Neural cell (in vitro differentiated cells): ENCODE measurements at regions not wholly inside any gene's neighbourhood (a gene's known extent, or its start where the extent isn't known, plus 50 kb on each side); places are given as distances from the start of the nearest gene placed in this dataset.

Experiments
- H2AFZ ChIP-seq: fragments of 200-600, 300-800 bp; sonication (generic), shearing (Covaris generic); 2 replicates; pipeline ENCODE4 v1.6.0; 2014; ENCODE audit warnings: low read depth, mild to moderate bottlenecking, antibody characterized with exemption, low read length, moderate library complexity
- H3F3A ChIP-seq: fragments of 200-600 bp; shearing (Covaris generic); 2 replicates; pipeline ENCODE4 v1.6.1; 2016; ENCODE audit warnings: mild to moderate bottlenecking, moderate library complexity, mixed read lengths, antibody characterized with exemption, low read length; ENCODE audit not compliant: insufficient read depth, poor library complexity, severe bottlenecking
- H3K27ac ChIP-seq: fragments of 200-600, 300-800 bp; sonication (generic), shearing (Covaris generic); 2 replicates; pipeline ENCODE4 v1.5.1; 2014; ENCODE audit warnings: mild to moderate bottlenecking, low read length, moderate library complexity
- H3K27me3 ChIP-seq: fragments of 300-800, 200-600 bp; sonication (generic), shearing (Covaris generic); 2 replicates; pipeline ENCODE4 v1.6.0; 2014; ENCODE audit warnings: mild to moderate bottlenecking, low read depth, low read length, moderate library complexity; ENCODE audit not compliant: insufficient read depth
- H3K36me3 ChIP-seq: fragments of 300-800, 200-600 bp; sonication (generic), shearing (Covaris generic); 2 replicates; pipeline ENCODE4 v1.5.1; 2014; ENCODE audit warnings: mild to moderate bottlenecking, antibody characterized with exemption, low read length, moderate library complexity; ENCODE audit not compliant: insufficient read depth
- H3K4me2 ChIP-seq: fragments of 300-800, 200-600 bp; sonication (generic), shearing (Covaris generic); 2 replicates; pipeline ENCODE4 v1.6.0; 2014; ENCODE audit warnings: mild to moderate bottlenecking, low read length
- H3K4me3 ChIP-seq: fragments of 300-800, 200-600 bp; sonication (generic), shearing (Covaris generic); 2 replicates; pipeline ENCODE4 v1.5.1; 2014; ENCODE audit warnings: mild to moderate bottlenecking, low read length, moderate library complexity
- H3K79me2 ChIP-seq: fragments of 200-600 bp; shearing (Covaris generic); replicated peaks from 2 replicates; pipeline ENCODE4 v1.6.0; 2014; ENCODE audit warnings: mild to moderate bottlenecking, low read length, moderate library complexity; ENCODE audit not compliant: insufficient read depth
- H3K9ac ChIP-seq: fragments of 300-800, 200-600 bp; sonication (generic), shearing (Covaris generic); 2 replicates; pipeline ENCODE4 v1.6.1; 2016; ENCODE audit warnings: mild to moderate bottlenecking, low read length, mixed read lengths
- H3K9me2 ChIP-seq: fragments of 200-600 bp; shearing (Covaris generic); 2 replicates; pipeline ENCODE4 v1.6.1; 2016; ENCODE audit warnings: mild to moderate bottlenecking, low read length, mixed read lengths; ENCODE audit not compliant: insufficient read depth
- H3K9me3 ChIP-seq: fragments of 200-600, 300-800 bp; sonication (generic), shearing (Covaris generic); 2 replicates; pipeline ENCODE4 v1.6.1; 2016; ENCODE audit warnings: mild to moderate bottlenecking, mixed run types, low read length, moderate library complexity, mixed read lengths
- H4K20me1 ChIP-seq: fragments of 200-600 bp; shearing (Covaris generic); 2 replicates; pipeline ENCODE4 v1.6.1; 2016; ENCODE audit warnings: mild to moderate bottlenecking, mixed run types; ENCODE audit not compliant: insufficient read depth
- EP300 ChIP-seq: fragments of 450-650 bp; conservative IDR thresholded peaks from 2 replicates; pipeline ENCODE4 v1.6.1; 2014; ENCODE audit warnings: antibody characterized with exemption, mild to moderate bottlenecking, moderate library complexity; ENCODE audit not compliant: poor library complexity, severe bottlenecking
- EZH2 ChIP-seq: fragments of 200-600, 300-800 bp; shearing (Covaris generic), sonication (generic); IDR thresholded peaks from 2 replicates; pipeline ENCODE4 v1.6.1; 2014; ENCODE audit warnings: antibody characterized with exemption, low read length, borderline replicate concordance, mild to moderate bottlenecking; ENCODE audit not compliant: insufficient read depth, poor library complexity, severe bottlenecking
- MXI1 ChIP-seq: fragments of 450-650 bp; conservative IDR thresholded peaks from 2 replicates; pipeline ENCODE4 v1.6.1; 2014; ENCODE audit warnings: antibody characterized with exemption, mild to moderate bottlenecking; ENCODE audit not compliant: poor library complexity, severe bottlenecking
- POLR2AphosphoS5 ChIP-seq: IDR thresholded peaks from 2 replicates; pipeline ENCODE4 v1.6.1; 2012
- RAD21 ChIP-seq: fragments of 450-650 bp; conservative IDR thresholded peaks from 2 replicates; pipeline ENCODE4 v1.6.1; 2014; ENCODE audit warnings: antibody characterized with exemption, mild to moderate bottlenecking, moderate library complexity
- SMC3 ChIP-seq: fragments of 450-650 bp; conservative IDR thresholded peaks from 2 replicates; pipeline ENCODE4 v1.6.1; 2014; ENCODE audit warnings: antibody characterized with exemption, mild to moderate bottlenecking, moderate library complexity; ENCODE audit not compliant: poor library complexity
- TAF1 ChIP-seq: IDR thresholded peaks from 2 replicates; pipeline ENCODE4 v1.6.1; 2012; ENCODE audit warnings: low read depth
- TF ChIP-seq, protein P1 (sequence below): fragments of 450-650 bp; IDR thresholded peaks from 2 replicates; pipeline ENCODE4 v1.5.1; 2014; ENCODE audit warnings: antibody characterized with exemption, mild to moderate bottlenecking, moderate library complexity; ENCODE audit not compliant: poor library complexity, severe bottlenecking
- TF ChIP-seq, protein P2 (sequence below): IDR thresholded peaks from 2 replicates; pipeline ENCODE4 v1.6.1; 2012; ENCODE audit warnings: borderline replicate concordance

DNA sequence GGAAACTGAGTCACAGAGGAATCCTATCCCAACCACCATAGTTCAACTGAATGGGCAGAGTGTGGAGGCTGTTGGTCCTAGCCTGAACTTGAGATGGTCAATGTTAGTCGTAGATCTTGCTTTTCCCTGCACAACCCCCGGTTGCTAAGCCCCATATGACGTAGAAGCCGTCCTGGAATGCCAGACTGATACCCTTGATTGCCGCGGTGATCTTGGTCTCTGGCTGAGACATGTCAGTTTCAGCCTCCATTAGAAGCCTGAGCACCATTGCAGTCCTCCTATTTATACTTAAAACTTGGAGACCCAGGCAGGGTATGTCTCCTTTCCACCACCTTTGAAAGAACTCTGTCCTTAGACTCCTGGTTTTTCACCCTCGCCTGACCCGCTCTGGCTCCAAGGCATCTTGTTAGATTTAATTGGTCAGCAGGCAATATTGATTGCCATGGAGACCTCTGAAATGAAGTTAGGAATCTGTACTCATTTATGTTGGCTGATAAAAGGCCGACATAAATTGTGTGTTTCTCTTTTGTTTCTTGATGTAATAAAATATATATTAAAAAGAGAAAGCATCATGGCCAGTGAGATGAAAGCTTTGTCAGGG, 53.4 kb downstream of the RPLP1 start:
- Histone ChIP-seq H3K9me3 (no peaks in the 10 kb centered on the region), H2AFZ (no peak overlapping the region), H3K4me3 (no peak overlapping the region), H3K27ac (no peak overlapping the region), H3K36me3 (no peaks in the 10 kb centered on the region), H3K9me2 (no peaks in the 10 kb centered on the region), H3F3A (no peaks in the 10 kb centered on the region), H3K79me2 (no peaks in the 10 kb centered on the region), H3K4me2 (no peak overlapping the region), H3K27me3 (no peaks in the 10 kb centered on the region), H3K9ac (no peak overlapping the region), H4K20me1 (no peaks in the 10 kb centered on the region)
- no peak for TF ChIP-seq MXI1
- TF ChIP-seq RAD21, result no peak
- TF ChIP-seq, protein P1, sequence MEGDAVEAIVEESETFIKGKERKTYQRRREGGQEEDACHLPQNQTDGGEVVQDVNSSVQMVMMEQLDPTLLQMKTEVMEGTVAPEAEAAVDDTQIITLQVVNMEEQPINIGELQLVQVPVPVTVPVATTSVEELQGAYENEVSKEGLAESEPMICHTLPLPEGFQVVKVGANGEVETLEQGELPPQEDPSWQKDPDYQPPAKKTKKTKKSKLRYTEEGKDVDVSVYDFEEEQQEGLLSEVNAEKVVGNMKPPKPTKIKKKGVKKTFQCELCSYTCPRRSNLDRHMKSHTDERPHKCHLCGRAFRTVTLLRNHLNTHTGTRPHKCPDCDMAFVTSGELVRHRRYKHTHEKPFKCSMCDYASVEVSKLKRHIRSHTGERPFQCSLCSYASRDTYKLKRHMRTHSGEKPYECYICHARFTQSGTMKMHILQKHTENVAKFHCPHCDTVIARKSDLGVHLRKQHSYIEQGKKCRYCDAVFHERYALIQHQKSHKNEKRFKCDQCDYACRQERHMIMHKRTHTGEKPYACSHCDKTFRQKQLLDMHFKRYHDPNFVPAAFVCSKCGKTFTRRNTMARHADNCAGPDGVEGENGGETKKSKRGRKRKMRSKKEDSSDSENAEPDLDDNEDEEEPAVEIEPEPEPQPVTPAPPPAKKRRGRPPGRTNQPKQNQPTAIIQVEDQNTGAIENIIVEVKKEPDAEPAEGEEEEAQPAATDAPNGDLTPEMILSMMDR, result no peak
- TF ChIP-seq, protein P2, sequence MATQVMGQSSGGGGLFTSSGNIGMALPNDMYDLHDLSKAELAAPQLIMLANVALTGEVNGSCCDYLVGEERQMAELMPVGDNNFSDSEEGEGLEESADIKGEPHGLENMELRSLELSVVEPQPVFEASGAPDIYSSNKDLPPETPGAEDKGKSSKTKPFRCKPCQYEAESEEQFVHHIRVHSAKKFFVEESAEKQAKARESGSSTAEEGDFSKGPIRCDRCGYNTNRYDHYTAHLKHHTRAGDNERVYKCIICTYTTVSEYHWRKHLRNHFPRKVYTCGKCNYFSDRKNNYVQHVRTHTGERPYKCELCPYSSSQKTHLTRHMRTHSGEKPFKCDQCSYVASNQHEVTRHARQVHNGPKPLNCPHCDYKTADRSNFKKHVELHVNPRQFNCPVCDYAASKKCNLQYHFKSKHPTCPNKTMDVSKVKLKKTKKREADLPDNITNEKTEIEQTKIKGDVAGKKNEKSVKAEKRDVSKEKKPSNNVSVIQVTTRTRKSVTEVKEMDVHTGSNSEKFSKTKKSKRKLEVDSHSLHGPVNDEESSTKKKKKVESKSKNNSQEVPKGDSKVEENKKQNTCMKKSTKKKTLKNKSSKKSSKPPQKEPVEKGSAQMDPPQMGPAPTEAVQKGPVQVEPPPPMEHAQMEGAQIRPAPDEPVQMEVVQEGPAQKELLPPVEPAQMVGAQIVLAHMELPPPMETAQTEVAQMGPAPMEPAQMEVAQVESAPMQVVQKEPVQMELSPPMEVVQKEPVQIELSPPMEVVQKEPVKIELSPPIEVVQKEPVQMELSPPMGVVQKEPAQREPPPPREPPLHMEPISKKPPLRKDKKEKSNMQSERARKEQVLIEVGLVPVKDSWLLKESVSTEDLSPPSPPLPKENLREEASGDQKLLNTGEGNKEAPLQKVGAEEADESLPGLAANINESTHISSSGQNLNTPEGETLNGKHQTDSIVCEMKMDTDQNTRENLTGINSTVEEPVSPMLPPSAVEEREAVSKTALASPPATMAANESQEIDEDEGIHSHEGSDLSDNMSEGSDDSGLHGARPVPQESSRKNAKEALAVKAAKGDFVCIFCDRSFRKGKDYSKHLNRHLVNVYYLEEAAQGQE, result no peak
- TF ChIP-seq EZH2, result no peak
- TF ChIP-seq POLR2AphosphoS5, result no peak
- no peak for TF ChIP-seq TAF1
- no peak for TF ChIP-seq SMC3

DNA sequence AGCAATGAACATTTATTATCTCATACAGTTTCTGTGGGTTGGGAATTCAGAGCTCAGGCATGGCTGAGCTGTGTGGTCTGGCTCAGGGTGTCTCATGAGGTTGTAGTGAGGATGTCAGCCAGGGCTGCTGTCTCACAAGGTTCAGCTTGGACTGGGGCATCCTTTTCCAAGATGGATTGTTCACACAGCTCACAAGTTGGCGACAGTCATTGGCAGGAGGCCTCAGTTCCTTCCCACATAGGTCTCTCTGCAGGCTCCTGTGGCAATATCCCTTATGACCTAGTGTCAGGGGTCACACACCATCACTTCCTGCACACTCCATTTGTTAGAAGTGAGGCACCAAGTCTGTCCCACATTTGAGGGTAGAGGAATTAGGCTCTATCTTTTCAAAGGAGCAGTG, 56.0 kb downstream of the RPLP1 start:
- no peaks in the 10 kb centered on the region for H3K79me2 ChIP-seq
- H3K27me3 ChIP-seq, result no peaks in the 10 kb centered on the region
- TF ChIP-seq, protein P1, result no peak
- TF ChIP-seq POLR2AphosphoS5 (no peak), TAF1 (no peak), SMC3 (no peak), EZH2 (no peak), MXI1 (no peak), EP300 (no peak), RAD21 (no peak)
- TF ChIP-seq, protein P2, result no peak
- H3K9me2 ChIP-seq, result no peaks in the 10 kb centered on the region
- no peaks in the 10 kb centered on the region for H4K20me1 ChIP-seq
- H3K27ac ChIP-seq, result no peak overlapping the region
- H3K9me3 ChIP-seq, result no peaks in the 10 kb centered on the region
- no peak overlapping the region for H3K4me2 ChIP-seq
- no peaks in the 10 kb centered on the region for H3F3A ChIP-seq
- H3K36me3 ChIP-seq, result no peaks in the 10 kb centered on the region
- no peak overlapping the region for H3K4me3 ChIP-seq
- no peak overlapping the region for H3K9ac ChIP-seq
- H2AFZ ChIP-seq, result no peak overlapping the region
